COLO668 (cell line): ENCODE measurements at regions not wholly inside any gene's neighbourhood (a gene's known extent, or its start where the extent isn't known, plus 50 kb on each side); places are given as distances from the start of the nearest gene placed in this dataset.

Experiments
- DNase-seq: peaks from one replicate; lab custom pipeline; 2025; ENCODE audit not compliant: unreplicated experiment; lab: John Stamatoyannopoulos, UW

DNA sequence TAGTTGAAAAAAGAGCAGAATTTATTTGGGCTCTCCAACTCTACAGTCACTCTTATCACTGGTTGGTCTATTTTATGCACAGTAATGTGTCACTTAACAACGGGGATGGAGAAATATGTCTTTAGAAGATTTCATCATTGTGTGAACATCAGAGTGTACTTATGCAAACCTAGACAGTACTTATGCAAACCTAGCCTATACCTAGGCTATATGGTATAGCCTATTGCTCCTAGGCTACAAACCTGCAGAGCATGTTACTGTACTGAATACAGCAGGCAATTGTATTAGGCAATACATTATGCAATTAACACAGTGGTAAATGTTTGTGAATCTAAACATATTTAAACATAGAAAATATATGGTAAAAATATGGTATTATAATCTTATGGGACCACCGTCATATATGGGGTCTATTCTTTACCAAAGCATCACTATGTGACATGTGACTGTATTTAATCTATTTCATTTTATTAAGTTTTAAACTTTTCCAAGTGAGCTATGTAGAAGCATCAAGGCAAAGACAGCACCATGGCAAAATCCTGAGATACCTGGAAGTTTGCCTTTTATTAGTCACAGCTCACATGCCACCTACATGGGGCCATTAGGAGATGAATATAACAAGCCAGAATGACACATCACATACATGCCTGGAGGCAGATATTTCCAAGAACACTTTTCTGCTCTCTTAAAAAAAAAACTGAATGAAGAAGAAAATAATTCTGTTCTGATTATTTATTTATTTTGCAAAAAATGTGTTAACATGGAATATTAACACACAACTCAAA, 537.4 kb downstream of the TUSC7 start:
- no peak for DNase-seq

DNA sequence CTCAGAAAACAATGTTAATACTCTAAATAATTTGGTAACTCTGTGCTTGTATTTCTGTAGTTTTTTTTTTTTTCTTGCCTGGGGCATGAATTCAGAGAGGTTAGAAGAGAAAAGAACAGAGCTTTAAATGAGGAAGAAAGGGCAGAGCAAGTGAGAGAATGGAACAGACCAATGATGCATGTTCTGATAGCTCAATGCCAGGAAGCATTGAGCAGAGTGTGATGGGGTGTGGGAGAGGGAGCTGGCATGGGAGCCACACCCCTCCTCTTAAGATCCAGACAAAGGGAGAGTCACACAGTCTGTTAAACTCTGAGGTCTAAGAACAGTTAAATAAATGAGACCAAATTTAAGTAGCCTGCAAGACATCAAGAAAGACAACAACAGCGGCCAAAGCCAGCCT, 538.6 kb downstream of the TUSC7 start:
- DNase-seq: no peak

DNA sequence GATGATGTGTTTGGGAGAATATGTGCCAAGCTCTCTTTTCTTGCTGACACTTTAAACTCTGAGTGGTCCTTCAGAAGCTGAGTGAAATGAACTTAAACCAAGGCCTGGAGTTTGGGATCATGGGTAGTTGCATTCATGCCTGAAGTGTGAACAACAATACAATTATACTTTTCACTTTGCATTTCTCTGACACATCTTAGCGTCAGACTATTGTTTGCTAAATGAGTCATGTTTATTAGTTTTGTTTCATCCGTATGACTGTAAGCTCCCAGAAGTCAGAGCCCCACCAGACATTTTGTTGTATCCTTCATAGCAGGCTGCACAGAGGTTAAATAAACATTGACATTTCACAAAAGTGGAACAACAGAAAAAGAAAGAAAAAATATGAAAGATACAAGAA, 542.6 kb downstream of the TUSC7 start:
- DNase-seq: no peak

DNA sequence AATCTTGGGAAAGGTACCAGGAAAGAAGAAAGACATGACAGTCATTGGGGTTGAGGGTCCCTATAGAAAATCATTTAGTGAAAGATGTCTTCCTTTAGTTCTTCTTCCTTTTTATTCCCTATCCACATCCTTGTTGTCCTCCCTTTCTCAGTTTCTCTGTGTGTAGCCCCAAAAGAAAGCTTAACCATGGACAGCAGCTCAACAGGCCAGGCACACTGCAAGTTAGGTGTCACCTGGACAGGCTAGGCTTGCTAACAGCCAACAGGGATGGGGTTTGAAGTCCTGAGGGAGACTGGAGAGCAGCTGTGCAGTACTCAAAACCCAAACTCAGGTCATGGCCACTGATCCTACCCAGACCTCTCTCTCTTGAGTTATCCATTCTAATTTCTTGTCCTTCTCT, 543.1 kb downstream of the TUSC7 start:
- no peak for DNase-seq

- no peak for DNase-seq
Measured at GRCh38 chr3:117253636-117254035, 544.1 kb downstream of the TUSC7 start.

DNA sequence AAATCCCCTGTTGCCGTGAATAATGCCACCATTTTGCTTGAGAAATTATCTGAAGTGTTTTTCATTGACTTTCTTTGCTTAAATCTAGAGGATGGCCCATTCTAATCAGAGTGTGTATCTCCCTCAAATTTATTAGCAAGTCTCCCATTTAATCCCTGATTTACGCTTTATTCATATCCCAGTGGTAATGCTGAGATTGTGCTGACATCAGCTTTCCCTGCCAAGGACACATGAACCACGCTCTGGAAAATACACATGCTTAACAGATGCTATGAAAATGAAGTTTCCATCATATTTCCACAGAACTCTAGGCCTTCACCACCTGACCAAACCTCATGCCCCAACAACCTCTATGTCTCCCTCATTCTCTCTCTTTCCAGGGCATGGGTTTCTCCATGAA, 545.4 kb downstream of the TUSC7 start:
- DNase-seq: no peak

DNA sequence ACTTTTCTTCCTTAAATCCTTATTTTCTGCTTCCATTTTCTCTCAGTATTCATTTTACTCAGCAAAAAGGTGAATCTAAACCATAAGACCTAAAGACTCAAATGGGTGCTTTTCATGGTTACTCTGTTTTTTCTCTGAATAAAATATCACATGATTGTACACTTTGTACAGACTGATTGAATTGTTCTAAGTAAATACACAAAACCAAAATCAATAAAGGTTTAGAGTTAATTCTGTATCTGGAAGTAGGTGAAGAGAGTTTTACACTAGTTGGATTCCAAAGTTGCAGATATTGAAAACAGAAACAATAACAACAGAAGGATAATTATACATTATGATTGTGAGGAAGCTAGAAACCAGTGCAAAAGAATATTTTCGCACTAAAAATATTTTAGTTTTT, 546.2 kb downstream of the TUSC7 start:
- no peak for DNase-seq

DNA sequence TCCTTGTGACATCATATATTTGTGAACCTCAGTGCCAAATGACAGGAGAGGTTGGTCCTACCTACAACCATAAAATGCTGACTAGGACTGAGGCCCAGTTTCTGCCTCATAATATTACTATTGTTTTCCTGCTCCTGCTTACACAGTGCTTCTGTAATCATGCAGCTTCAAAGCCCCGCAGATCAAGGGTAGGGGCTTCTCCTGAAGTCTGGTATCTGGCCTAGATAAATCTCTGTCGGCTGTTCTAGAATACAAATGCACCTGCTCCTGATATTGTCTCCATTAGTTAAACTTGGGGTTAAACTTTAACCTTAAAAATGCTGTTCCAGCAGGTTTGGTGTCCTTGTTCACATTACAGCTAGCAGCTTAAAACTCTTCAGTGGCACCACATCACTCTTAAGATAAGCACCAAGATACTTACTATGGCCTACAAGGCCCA, 552.4 kb downstream of the TUSC7 start:
- peak; percentile 3 for DNase-seq

DNA sequence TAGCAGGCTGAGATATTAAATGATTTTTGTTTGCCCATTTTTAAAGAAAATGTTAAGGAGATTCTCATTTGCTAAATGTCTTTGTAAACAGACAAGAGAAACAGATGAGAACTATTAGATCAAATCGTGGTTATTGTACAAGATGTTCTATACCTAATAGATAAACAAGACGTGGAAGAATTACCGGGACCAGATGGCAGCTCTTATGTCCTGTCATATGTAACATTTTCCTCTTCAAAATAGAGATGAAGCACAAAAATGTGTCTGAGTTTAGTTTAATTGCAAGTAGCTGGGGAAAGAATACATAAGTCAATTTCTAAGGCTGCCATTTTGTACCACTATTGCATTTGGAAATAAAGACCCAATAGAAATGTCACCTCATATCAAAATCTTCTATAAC, 553.7 kb downstream of the TUSC7 start:
- DNase-seq: no peak

DNA sequence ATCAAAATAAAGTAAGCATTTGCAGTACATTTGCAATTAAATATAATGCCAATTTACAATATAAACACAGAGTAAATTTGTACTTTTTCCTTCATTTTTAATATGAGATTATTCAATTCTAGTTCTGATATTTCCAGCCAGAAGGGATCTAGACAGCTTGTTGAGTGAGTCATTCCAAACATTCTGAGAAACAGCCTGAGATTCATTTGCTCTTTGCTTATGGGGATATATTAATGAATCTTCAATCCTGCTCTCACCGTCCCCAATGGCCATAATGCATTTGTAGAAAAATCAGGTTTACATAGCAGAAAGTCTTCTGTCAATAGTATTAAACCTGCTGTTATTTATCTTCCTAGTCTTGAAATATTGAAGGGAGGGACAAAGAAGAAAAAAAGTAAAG, 554.2 kb downstream of the TUSC7 start:
- no peak for DNase-seq

DNA sequence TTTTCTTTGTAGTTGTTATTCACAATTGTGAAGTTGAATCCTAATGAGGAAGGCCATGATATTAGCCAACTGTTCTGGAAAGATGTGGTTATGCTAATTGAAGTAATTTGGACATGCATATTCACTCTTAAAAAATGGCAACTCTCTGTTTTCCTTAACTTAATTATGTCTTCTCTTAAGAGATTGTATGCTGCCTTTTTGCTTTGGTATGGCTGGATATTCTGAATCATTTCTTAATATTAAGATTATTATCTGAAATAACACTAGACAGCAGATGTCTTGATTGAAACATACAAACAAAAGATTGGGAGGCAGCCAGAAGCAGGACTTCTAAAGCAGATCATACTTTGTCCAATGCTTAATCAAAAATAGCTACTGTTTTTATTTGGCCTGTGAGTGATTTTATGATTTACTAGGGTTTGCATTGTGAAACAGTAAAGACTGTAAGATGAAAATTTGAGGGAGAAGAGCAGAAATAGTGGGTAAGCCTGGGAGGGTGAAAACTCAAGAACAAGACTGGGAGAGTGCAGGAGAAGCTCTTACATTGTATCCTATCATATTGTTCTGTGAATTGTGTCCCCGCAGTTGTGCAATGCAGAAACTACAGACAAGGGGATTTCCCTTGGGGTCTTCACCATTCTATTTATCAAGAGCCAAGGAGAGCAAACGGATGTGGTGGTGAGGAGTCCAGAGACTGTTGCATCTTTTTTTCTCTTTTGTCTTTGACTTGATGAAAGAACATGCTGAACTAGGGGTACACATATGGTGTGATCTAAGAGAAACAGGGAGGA, 554.8 kb downstream of the TUSC7 start:
- no peak for DNase-seq

GRCh38 chr3:117266806-117267205, 557.2 kb downstream of the TUSC7 start:
- no peak for DNase-seq

DNA sequence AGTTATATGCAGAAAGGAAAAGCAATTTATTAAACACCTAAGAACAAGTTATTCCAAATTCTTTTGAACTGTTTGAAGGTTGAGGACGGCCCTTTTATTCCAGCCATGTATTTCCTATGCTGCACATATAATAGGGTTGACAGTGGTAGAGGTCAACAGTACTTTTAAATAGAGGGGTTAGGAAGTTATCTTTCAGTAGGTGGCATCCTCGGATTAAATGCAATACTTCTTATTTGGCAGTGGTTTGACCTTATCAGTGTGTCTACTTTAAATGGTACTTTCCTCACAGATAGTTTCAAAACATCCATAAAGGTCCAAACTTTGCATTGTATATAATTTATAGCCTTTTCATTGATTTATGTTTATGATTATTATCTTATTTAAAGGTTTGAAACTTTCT, 558.7 kb downstream of the TUSC7 start:
- no peak for DNase-seq

DNA sequence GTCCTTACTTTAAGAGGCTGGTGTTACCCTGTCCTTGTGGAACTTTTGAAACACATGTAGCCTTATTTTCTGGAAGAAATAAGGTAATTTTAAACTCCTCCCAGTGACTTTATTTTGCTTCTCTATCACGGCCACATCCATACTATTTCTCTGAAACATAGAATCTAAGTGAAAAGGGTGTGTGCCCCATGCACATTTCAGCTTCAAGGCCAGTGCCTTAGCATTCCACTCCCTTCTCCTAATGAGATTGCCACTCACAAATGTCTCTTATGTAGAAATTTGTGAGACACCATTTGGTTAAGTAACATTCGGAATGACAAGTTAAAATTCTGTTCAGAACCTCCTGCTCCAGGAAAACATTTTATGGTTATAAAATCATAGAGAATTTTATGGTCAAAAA, 562.7 kb downstream of the TUSC7 start:
- no peak for DNase-seq

- DNase-seq: no peak
Measured at GRCh38 chr3:117272876-117273523, 563.4 kb downstream of the TUSC7 start.

GRCh38 chr3:117277816-117278215, 568.2 kb downstream of the TUSC7 start:
- DNase-seq: no peak

GRCh38 chr3:117278424-117279190, 569.0 kb downstream of the TUSC7 start:
- DNase-seq: peak; percentile 31

- DNase-seq: no peak
Measured at GRCh38 chr3:117281371-117281770, 571.8 kb downstream of the TUSC7 start.

DNA sequence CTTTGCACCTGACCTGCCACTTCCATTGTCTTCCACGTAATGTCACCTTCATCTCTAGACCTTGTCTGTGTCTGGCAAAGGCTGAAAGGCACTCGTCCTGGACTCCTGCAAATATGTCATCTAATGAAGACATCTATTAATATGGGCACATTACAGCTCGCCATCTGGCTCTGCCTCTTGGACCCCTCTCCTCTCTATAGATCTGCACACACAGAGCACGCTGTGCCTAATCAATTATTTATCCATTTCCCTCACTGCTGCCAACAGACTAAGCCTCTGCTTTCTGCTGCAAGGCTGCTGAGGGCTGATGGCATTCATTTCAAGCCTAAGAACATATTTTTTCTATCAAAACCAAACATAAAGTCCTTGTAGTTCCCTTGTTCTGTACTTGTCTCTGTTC, 573.0 kb downstream of the TUSC7 start:
- DNase-seq: peak; percentile 2

GRCh38 chr3:117285737-117286136, 576.2 kb downstream of the TUSC7 start:
- no peak for DNase-seq

- DNase-seq: no peak
Measured at GRCh38 chr3:117286488-117286887, 576.9 kb downstream of the TUSC7 start.
